ENCODE measurements at regions not wholly inside any gene's neighbourhood (a gene's known extent, or its start where the extent isn't known, plus 50 kb on each side); places are given as distances from the start of the nearest gene placed in this dataset.
"Not testable (repeated sequence)": the region's sequence is repeated elsewhere in the genome, so short reads cannot be mapped to it uniquely, and the experiment has no call there.

DNA sequence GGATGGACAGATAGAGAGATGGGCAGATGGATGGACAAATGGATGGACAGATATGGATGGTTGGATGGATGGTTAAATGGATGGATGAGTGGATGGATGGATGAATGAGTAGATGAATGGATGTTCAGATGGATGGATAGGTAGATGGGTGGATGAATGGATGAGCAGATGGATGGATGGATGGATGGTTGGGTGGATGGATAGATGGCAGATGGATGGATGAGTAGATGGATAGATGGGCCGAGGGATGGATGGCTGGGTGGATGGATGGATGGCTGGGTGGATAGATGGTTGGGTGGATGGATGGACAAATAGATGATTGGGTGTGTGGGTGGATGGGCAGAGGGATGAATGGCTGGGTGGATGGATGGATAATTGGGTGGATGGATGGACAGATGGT is 98.9 kb upstream of the OTOS start:
- no peak overlapping the region for H3K4me3 Mint-ChIP-seq (ENCODE audit: unreplicated experiment)
- no peak overlapping the region for H3K27ac Mint-ChIP-seq (ENCODE audit: unreplicated experiment)
- TF ChIP-seq, protein P1, sequence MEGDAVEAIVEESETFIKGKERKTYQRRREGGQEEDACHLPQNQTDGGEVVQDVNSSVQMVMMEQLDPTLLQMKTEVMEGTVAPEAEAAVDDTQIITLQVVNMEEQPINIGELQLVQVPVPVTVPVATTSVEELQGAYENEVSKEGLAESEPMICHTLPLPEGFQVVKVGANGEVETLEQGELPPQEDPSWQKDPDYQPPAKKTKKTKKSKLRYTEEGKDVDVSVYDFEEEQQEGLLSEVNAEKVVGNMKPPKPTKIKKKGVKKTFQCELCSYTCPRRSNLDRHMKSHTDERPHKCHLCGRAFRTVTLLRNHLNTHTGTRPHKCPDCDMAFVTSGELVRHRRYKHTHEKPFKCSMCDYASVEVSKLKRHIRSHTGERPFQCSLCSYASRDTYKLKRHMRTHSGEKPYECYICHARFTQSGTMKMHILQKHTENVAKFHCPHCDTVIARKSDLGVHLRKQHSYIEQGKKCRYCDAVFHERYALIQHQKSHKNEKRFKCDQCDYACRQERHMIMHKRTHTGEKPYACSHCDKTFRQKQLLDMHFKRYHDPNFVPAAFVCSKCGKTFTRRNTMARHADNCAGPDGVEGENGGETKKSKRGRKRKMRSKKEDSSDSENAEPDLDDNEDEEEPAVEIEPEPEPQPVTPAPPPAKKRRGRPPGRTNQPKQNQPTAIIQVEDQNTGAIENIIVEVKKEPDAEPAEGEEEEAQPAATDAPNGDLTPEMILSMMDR (IDR thresholded peaks at IDR 0.05; ENCODE audit: unreplicated experiment): no peak
- no peak for DNase-seq (ENCODE audit: low spot score)
- H3K36me3 Mint-ChIP-seq (ENCODE audit: low read depth, unreplicated experiment): no peaks in the 10 kb centered on the region
- peaks cover 8% of the 10 kb centered on the region for H3K27me3 Mint-ChIP-seq (ENCODE audit: unreplicated experiment)
- no peaks in the 10 kb centered on the region for H3K9me3 Mint-ChIP-seq (ENCODE audit: unreplicated experiment)
- H3K4me1 Mint-ChIP-seq (ENCODE audit: unreplicated experiment): no peaks in the 10 kb centered on the region

DNA sequence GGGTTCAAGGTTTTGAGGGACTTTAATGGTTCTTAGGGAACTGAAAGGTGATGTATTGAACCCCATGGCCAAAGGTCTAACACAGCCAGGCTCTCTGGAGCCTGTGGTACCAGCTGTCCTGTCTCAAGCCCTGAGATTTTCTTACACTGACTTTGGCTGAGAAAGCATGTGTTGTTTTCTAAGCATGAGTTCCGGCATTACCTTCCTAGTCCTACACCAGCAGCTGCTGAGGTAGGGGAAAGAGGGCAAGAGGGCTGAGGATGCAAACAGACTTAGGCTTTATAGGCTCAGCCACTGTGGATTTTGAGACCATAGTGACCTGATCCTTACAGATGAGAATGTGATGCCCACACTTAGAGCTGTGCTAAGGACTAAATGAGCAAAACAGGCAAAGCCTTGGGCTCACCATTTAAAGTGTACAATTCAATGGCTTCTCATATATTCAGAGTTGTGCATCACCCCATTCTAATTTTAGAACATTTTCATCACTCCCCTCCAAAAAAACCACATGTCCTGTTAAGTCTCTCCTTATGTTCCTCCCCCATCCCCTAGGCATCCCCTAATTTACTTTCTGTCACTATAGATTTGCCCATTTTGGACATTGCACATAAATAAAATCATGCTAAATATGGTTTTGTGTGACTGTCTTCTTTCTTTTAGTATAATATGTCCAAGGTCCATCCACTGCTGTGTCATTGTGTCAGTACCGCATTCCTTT is 99.7 kb upstream of the OTOS start:
- Mint-ChIP-seq H3K27ac (ENCODE audit: unreplicated experiment) (no peak overlapping the region), H3K4me3 (ENCODE audit: unreplicated experiment) (no peak overlapping the region), H3K27me3 (ENCODE audit: unreplicated experiment) (peaks cover 5% of the 10 kb centered on the region), H3K9me3 (ENCODE audit: unreplicated experiment) (no peaks in the 10 kb centered on the region), H3K36me3 (ENCODE audit: low read depth, unreplicated experiment) (no peaks in the 10 kb centered on the region), H3K4me1 (ENCODE audit: unreplicated experiment) (no peaks in the 10 kb centered on the region)
- no peak for DNase-seq (ENCODE audit: low spot score)
- TF ChIP-seq, protein P1 (IDR thresholded peaks at IDR 0.05; ENCODE audit: unreplicated experiment): no peak

DNA sequence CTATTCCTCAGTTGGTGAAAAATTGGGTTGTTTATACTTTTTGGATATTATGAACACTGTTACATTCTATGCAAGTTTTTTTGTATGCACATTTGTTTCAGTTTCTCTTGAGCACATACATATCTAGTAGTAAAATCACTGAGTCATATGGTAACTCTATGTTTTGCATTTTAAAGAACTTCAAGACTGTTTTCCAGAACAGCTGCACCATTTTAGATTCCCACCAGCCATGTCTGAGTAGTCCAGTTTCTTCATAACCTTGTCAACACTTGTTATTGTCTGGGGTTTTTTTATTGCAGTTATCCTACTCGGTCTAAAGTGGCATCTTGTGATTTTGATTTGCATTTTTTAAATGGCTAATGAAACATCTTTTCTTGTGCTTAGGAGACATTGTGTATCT is 100.3 kb upstream of the OTOS start:
- H3K27ac Mint-ChIP-seq (ENCODE audit: unreplicated experiment): no peak overlapping the region
- H3K36me3 Mint-ChIP-seq (ENCODE audit: low read depth, unreplicated experiment): no peaks in the 10 kb centered on the region
- no peak for DNase-seq (ENCODE audit: low spot score)
- no peak overlapping the region for H3K4me3 Mint-ChIP-seq (ENCODE audit: unreplicated experiment)
- TF ChIP-seq, protein P1 (IDR thresholded peaks at IDR 0.05; ENCODE audit: unreplicated experiment): no peak
- no peaks in the 10 kb centered on the region for H3K9me3 Mint-ChIP-seq (ENCODE audit: unreplicated experiment)
- H3K27me3 Mint-ChIP-seq (ENCODE audit: unreplicated experiment): peaks cover 3% of the 10 kb centered on the region
- H3K4me1 Mint-ChIP-seq (ENCODE audit: unreplicated experiment): no peaks in the 10 kb centered on the region

DNA sequence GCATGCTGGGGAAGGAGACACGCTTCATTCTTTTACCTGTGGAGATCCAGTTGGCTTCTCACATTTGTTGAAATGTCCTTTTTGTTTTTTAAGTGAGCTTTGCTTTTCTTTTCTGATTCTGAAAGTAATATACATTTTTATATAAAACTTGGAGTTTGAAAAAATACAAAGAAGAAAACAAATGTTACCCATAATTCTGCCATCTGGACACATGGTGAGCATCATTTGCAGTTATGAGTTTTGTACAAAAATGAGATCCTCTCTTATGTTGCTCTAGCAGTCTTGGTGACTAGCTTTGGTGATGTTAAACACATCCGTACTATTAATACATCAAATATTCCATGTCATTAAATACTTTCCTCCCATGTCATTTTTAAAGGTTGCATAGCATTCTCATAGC is 101.1 kb upstream of the OTOS start:
- Mint-ChIP-seq H3K27ac (ENCODE audit: unreplicated experiment) (no peak overlapping the region), H3K4me1 (ENCODE audit: unreplicated experiment) (no peaks in the 10 kb centered on the region), H3K27me3 (ENCODE audit: unreplicated experiment) (no peaks in the 10 kb centered on the region), H3K9me3 (ENCODE audit: unreplicated experiment) (no peaks in the 10 kb centered on the region), H3K36me3 (ENCODE audit: low read depth, unreplicated experiment) (no peaks in the 10 kb centered on the region), H3K4me3 (ENCODE audit: unreplicated experiment) (no peak overlapping the region)
- TF ChIP-seq, protein P1 (IDR thresholded peaks at IDR 0.05; ENCODE audit: unreplicated experiment): no peak
- DNase-seq (ENCODE audit: low spot score): no peak

DNA sequence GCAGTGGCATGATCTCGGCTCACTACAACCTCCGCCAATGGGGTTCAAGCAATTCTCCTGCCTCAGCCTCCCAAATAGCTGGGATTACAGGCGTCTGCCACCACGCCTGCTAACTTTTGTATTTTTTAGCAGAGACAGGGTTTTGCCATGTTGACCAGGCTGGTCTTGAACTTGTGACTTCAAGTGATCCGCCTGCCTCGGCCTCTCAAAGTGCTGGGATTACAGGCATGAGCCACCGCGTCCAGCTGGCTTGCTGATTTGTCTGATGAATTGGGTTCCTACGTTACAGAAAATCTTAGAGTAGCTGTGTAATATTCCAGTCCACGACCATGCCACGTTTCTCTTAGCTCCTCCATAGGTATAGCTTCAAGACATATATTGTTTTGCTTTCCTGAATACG is 102.6 kb upstream of the OTOS start:
- not testable (repeated sequence) for H3K27ac Mint-ChIP-seq (ENCODE audit: unreplicated experiment); H3K4me1 Mint-ChIP-seq (ENCODE audit: unreplicated experiment)

More for the DNA sequence above, 102.6 kb upstream of the OTOS start:
- DNase-seq (ENCODE audit: low spot score); H3K9me3 Mint-ChIP-seq (ENCODE audit: unreplicated experiment); H3K27me3 Mint-ChIP-seq (ENCODE audit: unreplicated experiment); H3K4me3 Mint-ChIP-seq (ENCODE audit: unreplicated experiment); H3K36me3 Mint-ChIP-seq (ENCODE audit: low read depth, unreplicated experiment): not testable (repeated sequence)
